ENCODE measurements at regions not wholly inside any gene's neighbourhood (a gene's known extent, or its start where the extent isn't known, plus 50 kb on each side); places are given as distances from the start of the nearest gene placed in this dataset.

DNA sequence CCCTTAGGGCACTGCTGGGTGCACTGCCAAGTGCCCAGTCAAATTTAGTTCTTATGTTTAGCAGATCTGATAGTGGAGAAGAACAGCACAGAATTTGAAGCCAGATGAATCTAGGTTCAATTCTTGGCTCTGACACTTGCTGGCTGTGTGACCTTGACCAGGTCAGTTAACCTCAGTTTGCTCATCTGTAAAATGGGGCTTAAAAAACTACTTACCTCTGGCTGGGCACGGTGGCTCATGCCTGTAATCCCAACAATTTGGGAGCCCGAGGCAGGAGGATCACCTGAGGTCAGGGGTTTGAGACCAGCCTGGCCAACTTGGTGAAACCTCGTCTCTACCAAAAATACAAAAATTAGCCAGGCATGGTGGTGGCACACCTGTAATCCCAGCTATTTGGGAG is 49.9 kb upstream of the MLN start:
- TF ChIP-seq POLR2A (IDR thresholded peaks at IDR 0.05), result no peak
- TF ChIP-seq, protein P1, sequence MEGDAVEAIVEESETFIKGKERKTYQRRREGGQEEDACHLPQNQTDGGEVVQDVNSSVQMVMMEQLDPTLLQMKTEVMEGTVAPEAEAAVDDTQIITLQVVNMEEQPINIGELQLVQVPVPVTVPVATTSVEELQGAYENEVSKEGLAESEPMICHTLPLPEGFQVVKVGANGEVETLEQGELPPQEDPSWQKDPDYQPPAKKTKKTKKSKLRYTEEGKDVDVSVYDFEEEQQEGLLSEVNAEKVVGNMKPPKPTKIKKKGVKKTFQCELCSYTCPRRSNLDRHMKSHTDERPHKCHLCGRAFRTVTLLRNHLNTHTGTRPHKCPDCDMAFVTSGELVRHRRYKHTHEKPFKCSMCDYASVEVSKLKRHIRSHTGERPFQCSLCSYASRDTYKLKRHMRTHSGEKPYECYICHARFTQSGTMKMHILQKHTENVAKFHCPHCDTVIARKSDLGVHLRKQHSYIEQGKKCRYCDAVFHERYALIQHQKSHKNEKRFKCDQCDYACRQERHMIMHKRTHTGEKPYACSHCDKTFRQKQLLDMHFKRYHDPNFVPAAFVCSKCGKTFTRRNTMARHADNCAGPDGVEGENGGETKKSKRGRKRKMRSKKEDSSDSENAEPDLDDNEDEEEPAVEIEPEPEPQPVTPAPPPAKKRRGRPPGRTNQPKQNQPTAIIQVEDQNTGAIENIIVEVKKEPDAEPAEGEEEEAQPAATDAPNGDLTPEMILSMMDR (IDR thresholded peaks at IDR 0.05 in 4 of 5, conservative IDR thresholded peaks at IDR 0.05 in 1 of 5), result no peak
- Histone ChIP-seq H3K36me3 (no peaks in the 10 kb centered on the region), H3K27ac (no peak overlapping the region), H3K4me1 (no peaks in the 10 kb centered on the region), H3K9me3 (no peaks in the 10 kb centered on the region), H3K27me3 (no peaks in the 10 kb centered on the region), H3K4me3 (no peak overlapping the region)
- no peak for ATAC-seq
- in situ Hi-C loops (cut with MboI; ENCODE audit: low sequenced_read_pairs in 4 of 4), result no loop called here
- intact Hi-C loops (cut with DNase I; ENCODE audit: low total_unique reads), result no loop called here
- no peak for DNase-seq

Small RNAs in the stretch of these regions (microRNA-seq; reads per million reads assigned to microRNA genes)
- 0 reads per million in 2 donors for gene MIR7159 (ENCODE audit: borderline replicate concordance in 2 of 2)
